PC-3 (cell line): ENCODE measurements at regions not wholly inside any gene's neighbourhood (a gene's known extent, or its start where the extent isn't known, plus 50 kb on each side); places are given as distances from the start of the nearest gene placed in this dataset.

ENCODE experiments used
- CTCF ChIP-seq: fragments of 300-600 bp; sonication (generic); conservative IDR thresholded peaks from 2 replicates; pipeline ENCODE4 v1.5.1; 2017; ENCODE audit warnings: antibody characterized with exemption, low read depth, mild to moderate bottlenecking, low read length
- EZH2 ChIP-seq: fragments of 300-600 bp; sonication (generic); IDR thresholded peaks from one replicate; pipeline ENCODE4 v1.6.1; 2017; ENCODE audit warnings: antibody characterized with exemption, mild to moderate bottlenecking, low read length; ENCODE audit not compliant: unreplicated experiment
- EZH2phosphoT487 ChIP-seq: fragments of 300-600 bp; sonication (generic); IDR thresholded peaks from 2 replicates; pipeline ENCODE4 v1.6.1; 2018; ENCODE audit warnings: mild to moderate bottlenecking, antibody characterized with exemption, low read length, borderline replicate concordance

- no peak for TF ChIP-seq CTCF
- TF ChIP-seq EZH2 = no peak
- no peak for TF ChIP-seq EZH2phosphoT487
Observed at GRCh38 chr12:85606455-85606854, 229.8 kb downstream of the RASSF9 start.
